GM10266 (cell line): ENCODE measurements at regions not wholly inside any gene's neighbourhood (a gene's known extent, or its start where the extent isn't known, plus 50 kb on each side); places are given as distances from the start of the nearest gene placed in this dataset.

Source experiments
- DNase-seq: peaks from one replicate; pipeline ENCODE4 v3.0.0; 2012; ENCODE audit errors: extremely low spot score
- CTCF ChIP-seq: IDR thresholded peaks from 2 replicates; pipeline ENCODE4 v1.5.1; 2012; ENCODE audit warnings: mild to moderate bottlenecking, low read depth; ENCODE audit not compliant: control insufficient read depth, insufficient read depth; ENCODE audit errors: missing control alignments

- DNase-seq, result no peak
- no peak for TF ChIP-seq CTCF
Measured at GRCh38 chr17:52744179-52744578, 585.7 kb upstream of the CA10 start.

GRCh38 chr17:52740006-52740405 is 581.5 kb upstream of the CA10 start:
- no peak for DNase-seq
- TF ChIP-seq CTCF, result no peak

- no peak for TF ChIP-seq CTCF
- DNase-seq, result no peak
Measured at GRCh38 chr17:52738791-52739190, 580.3 kb upstream of the CA10 start.

GRCh38 chr17:52737071-52737470 is 578.6 kb upstream of the CA10 start:
- TF ChIP-seq CTCF, result no peak

GRCh38 chr17:52732841-52733240 is 574.3 kb upstream of the CA10 start:
- no peak for DNase-seq
- TF ChIP-seq CTCF, result no peak

More at GRCh38 chr17:52737071-52737470, 578.6 kb upstream of the CA10 start:
- no peak for DNase-seq

- DNase-seq, result no peak
- TF ChIP-seq CTCF, result no peak
Measured at GRCh38 chr17:52724578-52724977, 566.1 kb upstream of the CA10 start.

GRCh38 chr17:52721910-52722309 is 563.4 kb upstream of the CA10 start:
- no peak for TF ChIP-seq CTCF
- DNase-seq, result no peak
